Esophagus muscularis mucosa (tissue), 4 donors: ENCODE measurements at regions not wholly inside any gene's neighbourhood (a gene's known extent, or its start where the extent isn't known, plus 50 kb on each side); places are given as distances from the start of the nearest gene placed in this dataset.

Experiments used
- DNase-seq: peaks from one replicate; pipeline ENCODE4 v3.0.0-alpha.2; 2017; ENCODE audit errors: extremely low spot score
- H3K27ac ChIP-seq, 4 donors: fragments of 200-600 bp; sonication (generic); replicated peaks in 1 of 4; 1 replicate in 3 of 4; 2 replicates in 1 of 4; pipeline ENCODE4 v1.5.1; 2016 to 2019; ENCODE audit warnings: mild to moderate bottlenecking in 1 of 4
- H3K27me3 ChIP-seq, 4 donors: fragments of 200-600 bp; sonication (generic); one replicate each; pipeline versions ENCODE4 v1.5.1 to v1.6.0; 2016 to 2019
- H3K36me3 ChIP-seq, 4 donors: fragments of 200-600 bp; sonication (generic); one replicate each; pipeline ENCODE4 v1.5.1; 2016 to 2019
- H3K4me1 ChIP-seq, 4 donors: fragments of 200-600 bp; sonication (generic); one replicate each; pipeline ENCODE4 v1.5.1; 2016 to 2019
- H3K4me3 ChIP-seq, 4 donors: fragments of 200-600 bp; sonication (generic); 1 replicate in 2 of 4; 2 replicates in 2 of 4; pipeline ENCODE4 v1.5.1; 2016 to 2019; ENCODE audit warnings: mild to moderate bottlenecking in 4 of 4, moderate library complexity in 1 of 4
- H3K9me3 ChIP-seq, 4 donors: fragments of 200-600 bp; sonication (generic); 1 replicate in 3 of 4; 2 replicates in 1 of 4; pipeline ENCODE4 v1.5.1; 2016 to 2019
- CTCF ChIP-seq, 3 experiments: fragments of 200-600 bp in 2 of 3; fragments of 450-650 bp in 1 of 3; sonication (generic) in 2 of 3; IDR thresholded peaks; one replicate each; pipeline ENCODE4 v1.5.1; 2017 to 2019; ENCODE audit warnings: antibody characterized with exemption in 3 of 3, mild to moderate bottlenecking in 2 of 3, moderate library complexity in 1 of 3
- EP300 ChIP-seq: sonication (generic); formaldehyde crosslinking; IDR thresholded peaks from one replicate; pipeline ENCODE4 v1.6.1; 2017; ENCODE audit warnings: antibody characterized with exemption
- POLR2A ChIP-seq: fragments of 450-650 bp; IDR thresholded peaks from one replicate; pipeline ENCODE4 v1.6.1; 2017; ENCODE audit warnings: antibody characterized with exemption, moderate library complexity, mild to moderate bottlenecking, low read depth
- POLR2AphosphoS5 ChIP-seq, 2 donors: sonication (generic); formaldehyde crosslinking; IDR thresholded peaks; one replicate each; pipeline ENCODE4 v1.6.1; 2017; ENCODE audit warnings: antibody characterized with exemption in 2 of 2
- WGBS: methylation state at CpG from one replicate; pipeline ENCODE4 v1.1.5; 2018; 5-methylcytosine and 5-hydroxymethylcytosine counted together
- intact Hi-C: fragments of 100-400 bp; cut with DNase I; formaldehyde crosslinking; loops from one replicate; pipeline ENCODE4 v1.15.1; 2023

- Histone ChIP-seq H3K4me1 (no peaks in the 10 kb centered on the region), H3K4me3 (no peak overlapping the region), H3K9me3 (no peaks in the 10 kb centered on the region), H3K27ac (no peak overlapping the region), H3K36me3 (no peaks in the 10 kb centered on the region), H3K27me3 (peaks cover 0 to 39% (median 0%) of the 10 kb centered on the region in 4 donors)
- TF ChIP-seq CTCF (IDR thresholded peaks at IDR 0.05): no peak
- no peak for TF ChIP-seq POLR2A
- TF ChIP-seq POLR2AphosphoS5 (IDR thresholded peaks at IDR 0.05): no peak
- TF ChIP-seq EP300: no peak
- intact Hi-C loops: no loop called here
- 54% methylated on average over 4 of the region's 4 CpGs for WGBS
- no peak for DNase-seq
Measured at GRCh38 chr22:22799561-22799960, 88.1 kb upstream of the IGLL5 start.

- TF ChIP-seq EP300 (no peak), POLR2AphosphoS5 (IDR thresholded peaks at IDR 0.05) (no peak), CTCF (IDR thresholded peaks at IDR 0.05) (no peak), POLR2A (no peak)
- Histone ChIP-seq H3K4me1 (no peaks in the 10 kb centered on the region), H3K9me3 (no peaks in the 10 kb centered on the region), H3K4me3 (no peak overlapping the region), H3K27ac (no peak overlapping the region), H3K27me3 (peaks cover 0 to 46% (median 0%) of the 10 kb centered on the region in 4 donors), H3K36me3 (no peaks in the 10 kb centered on the region)
- 84% methylated on average over 3 of the region's 3 CpGs for WGBS
- intact Hi-C loops: no loop called here
- peak; percentile 79 for DNase-seq
Measured at GRCh38 chr22:22800716-22801115, 86.9 kb upstream of the IGLL5 start.

GRCh38 chr22:22802339-22802970 is 85.2 kb upstream of the IGLL5 start:
- intact Hi-C loops: no loop called here
- TF ChIP-seq POLR2AphosphoS5 (IDR thresholded peaks at IDR 0.05): no peak
- peak in 1 of 3 experiments; percentile 11 for TF ChIP-seq CTCF (IDR thresholded peaks at IDR 0.05)
- no peak for TF ChIP-seq POLR2A

GRCh38 chr22:22803285-22803853 is 84.2 kb upstream of the IGLL5 start:
- H3K9me3 ChIP-seq: no peaks in the 10 kb centered on the region
- intact Hi-C loops: no loop called here
- H3K36me3 ChIP-seq: no peaks in the 10 kb centered on the region
- H3K27me3 ChIP-seq: peaks cover 0 to 56% (median 0%) of the 10 kb centered on the region in 4 donors
- H3K4me1 ChIP-seq: no peaks in the 10 kb centered on the region
- no peak overlapping the region for H3K4me3 ChIP-seq
- no peak overlapping the region for H3K27ac ChIP-seq
- 64% methylated on average over 3 of the region's 3 CpGs for WGBS
- no peak for TF ChIP-seq EP300
- TF ChIP-seq CTCF (IDR thresholded peaks at IDR 0.05): no peak
- no peak for TF ChIP-seq POLR2A
- TF ChIP-seq POLR2AphosphoS5 (IDR thresholded peaks at IDR 0.05): no peak
- DNase-seq: peak; percentile 80

More at GRCh38 chr22:22802339-22802970, 85.2 kb upstream of the IGLL5 start:
- H3K27ac ChIP-seq: no peak overlapping the region
- no peaks in the 10 kb centered on the region for H3K4me1 ChIP-seq
- 68% methylated on average over 5 of the region's 5 CpGs for WGBS
- no peaks in the 10 kb centered on the region for H3K36me3 ChIP-seq
- H3K4me3 ChIP-seq: no peak overlapping the region
- peaks cover 0 to 57% (median 0%) of the 10 kb centered on the region in 4 donors for H3K27me3 ChIP-seq
- H3K9me3 ChIP-seq: no peaks in the 10 kb centered on the region
- peak; percentile 72 for DNase-seq

GRCh38 chr22:22810018-22810427 is 77.6 kb upstream of the IGLL5 start:
- Histone ChIP-seq H3K4me3 (no peak overlapping the region), H3K27ac (no peak overlapping the region), H3K4me1 (no peaks in the 10 kb centered on the region), H3K36me3 (no peaks in the 10 kb centered on the region), H3K9me3 (no peaks in the 10 kb centered on the region), H3K27me3 (peaks cover 0 to 18% (median 0%) of the 10 kb centered on the region in 4 donors)
- TF ChIP-seq POLR2A: no peak
- TF ChIP-seq CTCF (IDR thresholded peaks at IDR 0.05): peak in 2 of 3 experiments; percentile 12 to 64
- no peak for TF ChIP-seq EP300
- intact Hi-C loops: no loop called here
- DNase-seq: peak; percentile 88
- 84% methylated on average over 4 of the region's 5 CpGs for WGBS
